GM19240 (cell line): ENCODE measurements at regions not wholly inside any gene's neighbourhood (a gene's known extent, or its start where the extent isn't known, plus 50 kb on each side); places are given as distances from the start of the nearest gene placed in this dataset.
"Not testable (repeated sequence)": the region's sequence is repeated elsewhere in the genome, so short reads cannot be mapped to it uniquely, and the experiment has no call there.

Source experiments
- DNase-seq: peaks from one replicate; pipeline ENCODE4 v3.0.0; 2011; ENCODE audit warnings: low spot score; ENCODE audit not compliant: insufficient read length

GRCh38 chr1:106378261-106378660, 678.2 kb upstream of the PRMT6 start:
- DNase-seq: no peak

GRCh38 chr1:106380772-106381171, 675.7 kb upstream of the PRMT6 start:
- no peak for DNase-seq

GRCh38 chr1:106389160-106389559, 667.3 kb upstream of the PRMT6 start:
- not testable (repeated sequence) for DNase-seq

- DNase-seq: no peak
Measured at GRCh38 chr1:106393046-106393445, 663.4 kb upstream of the PRMT6 start.

GRCh38 chr1:106396020-106396419, 660.5 kb upstream of the PRMT6 start:
- DNase-seq: no peak

GRCh38 chr1:106398391-106398790, 658.1 kb upstream of the PRMT6 start:
- DNase-seq: no peak

GRCh38 chr1:106406114-106406513, 650.4 kb upstream of the PRMT6 start:
- DNase-seq: no peak

- not testable (repeated sequence) for DNase-seq
Measured at GRCh38 chr1:106412321-106412720, 644.2 kb upstream of the PRMT6 start.

GRCh38 chr1:106435269-106435668, 621.2 kb upstream of the PRMT6 start:
- no peak for DNase-seq

- DNase-seq: no peak
Measured at GRCh38 chr1:106439475-106439874, 617.0 kb upstream of the PRMT6 start.

GRCh38 chr1:106447466-106447865, 609.0 kb upstream of the PRMT6 start:
- no peak for DNase-seq

- no peak for DNase-seq
Measured at GRCh38 chr1:106456832-106457231, 599.6 kb upstream of the PRMT6 start.

GRCh38 chr1:106457368-106457767, 599.1 kb upstream of the PRMT6 start:
- no peak for DNase-seq

GRCh38 chr1:106458866-106459265, 597.6 kb upstream of the PRMT6 start:
- no peak for DNase-seq

GRCh38 chr1:106459418-106459817, 597.1 kb upstream of the PRMT6 start:
- DNase-seq: no peak

- DNase-seq: no peak
Measured at GRCh38 chr1:106465666-106466065, 590.8 kb upstream of the PRMT6 start.

- DNase-seq: no peak
Measured at GRCh38 chr1:106480629-106481028, 575.8 kb upstream of the PRMT6 start.

- no peak for DNase-seq
Measured at GRCh38 chr1:106492880-106493279, 563.6 kb upstream of the PRMT6 start.

- no peak for DNase-seq
Measured at GRCh38 chr1:106494646-106495045, 561.8 kb upstream of the PRMT6 start.

GRCh38 chr1:106498238-106498637, 558.2 kb upstream of the PRMT6 start:
- no peak for DNase-seq

GRCh38 chr1:106502659-106503058, 553.8 kb upstream of the PRMT6 start:
- DNase-seq: no peak

GRCh38 chr1:106515375-106515774, 541.1 kb upstream of the PRMT6 start:
- DNase-seq: no peak

- no peak for DNase-seq
Measured at GRCh38 chr1:106517224-106517623, 539.2 kb upstream of the PRMT6 start.

- no peak for DNase-seq
Measured at GRCh38 chr1:106523497-106523896, 533.0 kb upstream of the PRMT6 start.
